ENCODE measurements at regions not wholly inside any gene's neighbourhood (a gene's known extent, or its start where the extent isn't known, plus 50 kb on each side); places are given as distances from the start of the nearest gene placed in this dataset.
"Not testable (repeated sequence)": the region's sequence is repeated elsewhere in the genome, so short reads cannot be mapped to it uniquely, and the experiment has no call there.

GRCh38 chr1:121116522-121117297 is 67.4 kb downstream of the FAM72B start:
- not testable (repeated sequence) for H3K36me3 Mint-ChIP-seq; H3K27ac Mint-ChIP-seq; H3K9me3 Mint-ChIP-seq; H3K27me3 Mint-ChIP-seq (ENCODE audit: low read depth); DNase-seq (ENCODE audit: low spot score in 2 of 2, unreplicated experiment in 2 of 2); H3K4me1 Mint-ChIP-seq; H3K4me3 Mint-ChIP-seq

GRCh38 chr1:121117298-121117611 is 66.9 kb downstream of the FAM72B start:
- not testable (repeated sequence) for DNase-seq (ENCODE audit: low spot score in 2 of 2, unreplicated experiment in 2 of 2); H3K4me1 Mint-ChIP-seq; H3K27ac Mint-ChIP-seq; H3K9me3 Mint-ChIP-seq; H3K36me3 Mint-ChIP-seq; H3K27me3 Mint-ChIP-seq (ENCODE audit: low read depth); H3K4me3 Mint-ChIP-seq

- H3K27me3 Mint-ChIP-seq (ENCODE audit: low read depth); H3K4me1 Mint-ChIP-seq; H3K4me3 Mint-ChIP-seq; H3K9me3 Mint-ChIP-seq; H3K36me3 Mint-ChIP-seq; H3K27ac Mint-ChIP-seq; DNase-seq (ENCODE audit: low spot score in 2 of 2, unreplicated experiment in 2 of 2): not testable (repeated sequence)
These were observed 66.3 kb downstream of the FAM72B start for GRCh38 chr1:121117622-121118479.

Measured in mesothelial cell of epicardium (in vitro differentiated cells).